Stimulated activated CD4-positive, alpha-beta T cell treated with anti-CD3 and anti-CD28 coated beads, Interleukin-12 subunit alpha, Interleukin-12 subunit beta, amount 100 ng/mL, for 24 hours (primary cell): ENCODE measurements at regions not wholly inside any gene's neighbourhood (a gene's known extent, or its start where the extent isn't known, plus 50 kb on each side); places are given as distances from the start of the nearest gene placed in this dataset.
"Not testable (repeated sequence)": the region's sequence is repeated elsewhere in the genome, so short reads cannot be mapped to it uniquely, and the experiment has no call there.

Source experiments
- DNase-seq, 2 experiments: peaks; one replicate each; pipeline ENCODE4 v3.0.0-alpha.2; 2020; ENCODE audit warnings: low read depth in 2 of 2

DNA sequence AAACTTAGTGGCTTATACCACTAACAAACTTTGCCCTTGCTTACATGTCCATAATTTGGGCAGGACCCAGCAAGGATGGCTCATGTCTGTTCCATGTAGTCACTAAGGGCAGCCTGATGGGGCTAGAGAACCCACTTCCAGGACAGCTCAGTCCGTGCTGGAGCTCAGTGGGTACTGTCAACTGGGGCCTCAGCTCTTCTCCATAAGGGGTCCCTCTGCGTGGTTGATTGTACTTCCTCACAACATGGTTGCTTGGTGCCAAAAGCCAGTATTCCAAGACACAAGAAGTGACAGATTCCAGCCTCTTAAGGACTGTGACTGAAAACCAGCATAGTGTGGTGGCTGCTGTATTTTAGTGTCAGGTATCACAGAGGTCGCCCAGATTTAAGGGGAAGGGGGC, 675.2 kb downstream of the TBC1D22A start:
- no peak for DNase-seq

DNA sequence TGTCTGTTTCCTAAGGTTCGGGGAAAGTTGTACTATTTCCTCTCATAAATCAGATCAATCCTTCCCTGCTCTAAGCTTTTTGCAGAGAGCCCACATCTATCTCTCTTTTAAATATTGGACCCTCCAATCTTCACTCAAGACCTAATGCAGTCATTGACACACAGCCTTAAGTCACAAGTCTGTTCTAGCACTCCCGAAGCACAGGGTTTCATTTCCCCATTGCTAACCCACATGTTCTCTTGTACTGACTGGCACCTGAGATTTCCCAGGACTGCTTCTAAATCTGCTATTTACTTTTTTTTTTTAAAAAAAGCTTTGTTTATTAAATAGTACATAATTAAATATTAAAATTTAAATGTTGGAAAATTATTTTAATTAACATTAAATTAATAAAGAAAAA, 674.7 kb downstream of the TBC1D22A start:
- no peak for DNase-seq

DNA sequence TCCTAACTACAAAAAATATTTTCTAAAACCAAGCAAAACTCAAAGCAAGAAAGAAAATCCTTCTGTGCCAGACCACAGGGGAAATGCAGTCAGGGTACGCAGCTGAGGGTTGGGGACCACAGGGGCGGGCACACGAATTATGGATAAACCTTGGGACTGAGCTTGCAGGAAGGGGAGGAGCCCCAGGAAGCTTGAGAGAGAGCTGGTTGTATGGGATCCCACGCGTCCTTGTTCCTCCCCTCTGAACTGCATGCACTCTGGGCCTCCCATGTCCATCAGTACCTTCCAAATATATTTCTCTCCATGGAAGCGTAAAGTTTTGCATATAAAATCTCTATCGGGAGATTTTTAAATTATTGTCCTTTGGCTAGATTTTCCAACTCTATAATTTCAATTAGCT, 673.4 kb downstream of the TBC1D22A start:
- no peak for DNase-seq

GRCh38 chr22:47435204-47435487, 672.7 kb downstream of the TBC1D22A start:
- no peak for DNase-seq

- DNase-seq: no peak
Measured at GRCh38 chr22:47434336-47435203, 672.1 kb downstream of the TBC1D22A start.

GRCh38 chr22:47433627-47434026, 671.2 kb downstream of the TBC1D22A start:
- no peak for DNase-seq

DNA sequence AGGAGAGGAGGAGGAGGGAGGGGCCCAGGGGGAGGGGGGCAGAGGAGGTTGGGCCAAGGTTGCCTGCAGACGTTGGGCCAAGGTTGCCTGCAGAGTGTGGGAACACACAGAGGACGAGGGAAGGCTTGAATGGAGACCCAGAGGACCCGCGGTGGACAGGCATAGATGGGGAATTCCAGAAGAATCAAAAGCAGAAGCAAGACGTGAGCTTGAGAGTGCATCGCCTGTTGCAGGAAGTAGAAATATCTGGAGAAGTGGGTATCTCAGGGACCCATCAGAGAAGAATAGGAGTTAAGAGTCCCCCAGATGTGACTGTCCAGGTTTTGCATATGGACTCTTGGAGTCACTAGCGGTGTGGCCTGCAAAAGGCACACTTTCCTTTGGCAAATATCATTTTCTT, 670.2 kb downstream of the TBC1D22A start:
- DNase-seq: no peak

DNA sequence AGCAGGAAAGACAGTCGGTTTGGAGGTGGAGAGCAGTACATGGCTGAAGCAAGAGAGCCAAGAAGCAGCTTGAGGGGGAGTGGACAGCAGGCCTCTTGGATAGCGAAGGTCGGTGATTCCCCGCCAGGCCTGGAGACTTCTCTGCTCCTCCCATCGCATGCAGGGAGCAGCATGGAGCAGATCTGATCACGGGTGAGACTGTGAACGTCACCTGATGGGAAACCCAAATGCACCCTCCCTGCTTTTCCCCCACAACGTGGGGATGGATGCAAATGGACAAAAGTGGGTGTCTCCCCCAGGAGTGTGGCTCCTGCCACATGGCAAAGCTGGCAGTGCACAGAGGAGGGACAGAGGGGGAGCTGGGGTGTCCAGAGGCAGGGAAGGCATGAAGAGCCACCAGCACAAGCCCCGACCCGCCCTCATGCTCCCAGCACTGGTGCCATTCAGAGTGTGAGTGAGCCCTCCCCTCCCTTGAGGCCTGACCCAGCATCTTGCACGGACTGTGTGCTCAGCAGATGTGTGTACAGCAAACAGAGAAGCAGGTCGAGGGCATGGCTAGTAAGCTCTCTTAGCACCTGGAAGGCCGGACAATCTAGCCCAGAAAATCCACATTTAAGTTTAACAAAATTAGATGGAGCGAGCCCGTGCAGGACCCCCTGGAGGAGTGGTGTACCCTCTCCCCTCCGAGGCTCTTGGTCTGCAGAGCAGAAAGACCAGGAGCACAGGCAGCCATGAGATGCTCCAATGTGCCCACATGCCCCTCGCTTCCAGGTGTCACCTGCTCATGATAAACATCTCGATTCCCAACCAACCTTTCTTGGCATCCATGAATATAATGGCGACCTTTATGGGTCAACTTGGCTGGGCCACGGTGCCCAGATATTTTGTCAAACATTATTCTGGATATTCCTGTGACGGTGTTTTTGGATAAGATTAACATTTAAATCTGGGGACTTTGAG, 661.7 kb downstream of the TBC1D22A start:
- no peak for DNase-seq

DNA sequence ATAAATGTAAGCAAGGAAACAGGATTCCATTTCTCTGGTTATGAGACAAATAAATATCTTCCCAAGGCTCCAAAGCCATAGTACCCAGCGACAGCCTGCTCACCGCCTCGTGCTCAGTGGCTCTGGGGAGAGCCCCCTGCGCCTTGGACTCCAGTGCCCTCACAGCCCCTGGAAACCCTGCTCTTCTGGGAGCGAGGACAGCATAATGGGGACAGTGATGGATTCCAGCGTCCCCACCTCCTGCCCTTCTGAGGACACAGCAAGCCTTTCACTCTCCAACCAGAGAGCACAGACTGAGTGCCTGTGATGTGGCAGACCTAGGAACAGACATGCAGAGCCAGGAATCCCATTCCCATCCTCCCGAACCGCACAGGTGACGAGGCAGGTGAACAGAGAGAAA, 660.8 kb downstream of the TBC1D22A start:
- no peak for DNase-seq

- DNase-seq: no peak
Measured at GRCh38 chr22:47422736-47423135, 660.3 kb downstream of the TBC1D22A start.

GRCh38 chr22:47421846-47422245, 659.4 kb downstream of the TBC1D22A start:
- no peak for DNase-seq

GRCh38 chr22:47420211-47420610, 657.8 kb downstream of the TBC1D22A start:
- DNase-seq: no peak

DNA sequence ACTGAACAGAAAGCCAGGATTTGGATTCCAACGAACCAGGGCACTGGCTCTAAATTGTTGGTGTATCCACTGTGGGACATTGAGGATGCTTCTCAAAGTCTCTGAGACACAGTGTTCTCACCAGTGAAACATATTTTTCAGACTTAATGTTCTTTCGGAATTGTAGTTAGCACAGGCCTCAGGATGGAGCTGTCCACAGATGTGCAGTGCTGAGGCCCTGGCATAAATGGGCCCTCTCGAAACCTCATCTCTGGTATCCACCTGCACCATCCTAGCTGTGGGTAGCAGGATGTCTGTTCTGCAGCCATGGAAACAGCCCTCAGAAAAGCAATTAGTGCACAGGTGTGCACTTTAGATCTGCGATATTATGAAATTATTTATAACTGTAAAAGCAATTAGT, 656.8 kb downstream of the TBC1D22A start:
- DNase-seq: no peak

DNA sequence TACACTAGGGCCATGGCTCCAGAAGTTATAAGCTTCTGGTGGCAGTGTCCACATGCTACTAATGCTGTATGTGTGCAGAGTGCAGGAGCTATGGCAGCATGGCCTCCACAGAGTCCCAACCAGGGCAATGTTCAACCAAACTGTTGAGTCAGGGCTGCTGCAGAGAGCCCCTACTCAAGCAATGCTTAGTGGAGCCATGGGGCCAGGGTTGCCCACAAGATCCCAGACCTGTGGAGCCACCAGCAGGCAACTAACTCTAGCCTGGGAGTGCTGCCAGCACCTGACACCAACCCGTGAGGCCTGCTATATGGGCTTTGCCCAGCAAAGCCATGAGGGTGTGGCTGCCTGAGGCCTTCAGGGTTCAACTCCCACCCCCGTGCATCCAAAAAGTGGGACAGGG, 655.2 kb downstream of the TBC1D22A start:
- DNase-seq: no peak

DNA sequence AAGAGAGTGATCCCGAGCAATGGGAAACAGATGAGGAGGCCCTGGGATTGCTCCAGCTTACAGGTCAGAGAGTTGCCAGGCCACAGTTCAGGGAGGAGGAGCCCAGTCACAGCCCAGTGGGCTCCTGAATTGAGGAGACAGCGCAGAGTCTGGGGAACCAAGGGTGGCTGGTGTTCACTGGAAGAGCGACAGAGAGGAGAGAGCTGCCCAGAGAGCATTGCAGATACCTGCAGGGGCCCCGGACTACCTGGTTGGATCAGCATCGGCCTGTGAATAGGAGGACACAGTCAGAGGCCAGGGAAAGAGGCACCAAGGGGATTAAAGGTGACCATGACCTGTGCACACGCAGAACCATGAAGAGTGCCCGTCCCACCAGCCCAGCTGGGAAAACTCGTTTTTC, 648.6 kb downstream of the TBC1D22A start:
- DNase-seq: no peak

DNA sequence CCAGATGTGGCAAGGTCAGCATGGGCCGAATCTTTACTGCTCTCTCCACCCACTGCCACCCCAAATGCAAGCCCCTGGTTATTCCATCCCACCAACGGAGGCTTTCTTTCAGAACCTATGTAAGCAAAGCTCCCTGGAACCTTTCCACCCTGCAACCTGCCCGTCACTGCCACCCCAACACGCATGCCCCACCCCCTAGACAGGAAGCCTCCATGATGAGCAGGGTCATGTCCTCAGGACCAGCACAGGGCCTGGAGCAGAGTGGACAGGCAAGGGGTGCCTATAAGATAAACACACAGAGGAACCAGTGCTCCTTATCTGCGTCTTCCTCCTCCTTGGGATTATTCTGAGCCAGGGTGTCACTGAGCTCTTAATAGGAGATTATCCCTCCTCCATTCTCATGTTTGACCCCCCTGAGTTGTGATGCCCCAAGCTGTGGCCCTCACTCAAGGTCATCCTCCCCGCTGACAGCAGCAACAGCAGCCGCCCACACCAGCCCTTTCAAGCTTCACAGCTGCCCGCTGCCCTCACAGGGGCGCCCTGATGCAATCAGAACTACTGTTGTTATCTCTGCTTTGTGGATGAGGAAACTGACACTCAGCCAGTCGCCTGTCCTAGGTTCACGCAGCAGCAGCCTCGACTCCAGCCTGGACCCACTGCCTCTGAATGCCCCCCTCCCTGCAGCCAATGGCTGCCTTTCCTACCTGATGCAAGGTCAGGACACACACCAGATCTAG, 647.3 kb downstream of the TBC1D22A start:
- no peak for DNase-seq

- no peak for DNase-seq
Measured at GRCh38 chr22:47408409-47408808, 646.0 kb downstream of the TBC1D22A start.

DNA sequence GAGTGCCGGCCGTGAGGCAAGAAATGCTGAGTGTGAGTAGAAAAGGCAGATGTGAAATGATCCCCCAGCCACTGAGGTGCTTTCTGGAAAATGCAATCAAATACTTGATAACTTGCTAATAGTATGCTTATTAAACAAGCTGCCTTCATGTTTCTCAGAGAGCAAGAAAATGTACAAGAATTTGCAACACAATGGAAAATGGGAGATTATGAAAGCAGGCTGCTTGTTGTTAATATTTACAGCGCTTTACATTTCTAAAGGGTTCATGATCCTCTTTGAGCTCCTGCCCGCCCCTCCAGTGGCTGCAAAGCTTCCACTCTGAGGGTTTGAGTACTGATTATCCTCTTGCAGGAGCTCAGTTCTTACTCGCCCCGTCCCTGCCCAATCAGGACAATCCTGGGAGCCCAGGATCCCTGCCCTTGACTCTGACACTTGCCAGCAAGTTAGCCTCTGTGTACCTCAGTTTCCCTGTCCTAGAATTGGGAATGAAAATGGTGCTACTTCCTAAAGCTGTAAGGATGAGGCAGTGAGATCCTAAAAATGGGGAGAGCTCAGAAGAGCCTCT, 645.1 kb downstream of the TBC1D22A start:
- no peak for DNase-seq

DNA sequence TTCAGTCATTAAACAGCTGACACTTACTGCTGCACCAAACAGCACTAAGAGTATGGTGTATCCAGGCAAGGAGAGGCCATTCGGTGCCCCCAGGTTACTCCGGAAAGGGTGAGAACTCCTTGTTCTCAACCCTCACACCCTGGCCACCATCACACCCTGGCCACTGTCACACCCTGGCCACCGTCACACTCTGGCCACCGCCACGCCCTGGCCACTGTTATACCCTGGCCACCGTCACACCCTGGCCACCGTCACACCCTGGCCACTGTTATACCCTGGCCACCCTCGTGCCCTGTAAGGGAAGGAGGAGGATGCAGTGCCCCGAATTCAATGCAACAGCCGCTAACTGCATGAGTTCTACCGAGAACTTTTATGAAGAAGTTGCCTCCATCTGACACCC, 644.4 kb downstream of the TBC1D22A start:
- DNase-seq: no peak

GRCh38 chr22:47406180-47406834, 643.9 kb downstream of the TBC1D22A start:
- no peak for DNase-seq

DNA sequence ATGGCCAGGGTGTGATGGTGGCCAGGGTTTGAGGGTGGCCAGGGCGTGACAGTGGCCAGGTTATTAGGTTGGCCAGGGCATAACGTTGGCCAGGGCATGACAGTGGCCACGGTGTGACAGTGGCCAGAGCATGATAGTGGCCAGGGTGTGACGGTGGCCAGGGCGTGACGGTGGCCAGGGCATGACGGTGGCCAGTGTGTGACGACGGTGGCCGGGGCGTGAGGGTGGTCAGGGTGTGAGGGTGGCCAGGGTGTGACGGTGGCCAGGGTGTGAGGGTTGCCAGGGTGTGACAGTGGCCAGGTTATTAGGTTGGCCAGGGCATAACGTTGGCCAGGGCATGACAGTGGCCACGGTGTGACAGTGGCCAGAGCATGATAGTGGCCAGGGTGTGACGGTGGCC, 642.8 kb downstream of the TBC1D22A start:
- DNase-seq: not testable (repeated sequence)
